Natural killer cell treated with Interleukin-12 subunit alpha and Interleukin-12 subunit beta and Interleukin-15 and Interleukin-18, amount 100 ng/mL, for 72 hours (primary cell): ENCODE measurements at regions not wholly inside any gene's neighbourhood (a gene's known extent, or its start where the extent isn't known, plus 50 kb on each side); places are given as distances from the start of the nearest gene placed in this dataset.
"Not testable (repeated sequence)": the region's sequence is repeated elsewhere in the genome, so short reads cannot be mapped to it uniquely, and the experiment has no call there.

Experiments used
- ATAC-seq, 2 donors: fragments of 150-1000 bp; cut with Tn5 transposase in 1 of 2; sonication (Bioruptor Pico), chemical (Tn5 transposase) in 1 of 2; 2 replicates each; pipeline ENCODE4 v1.10.0; 2021
- DNase-seq: peaks from one replicate; pipeline ENCODE4 v3.0.0; 2022; ENCODE audit warnings: low spot score
- H3K27ac Mint-ChIP-seq, 2 donors: 1 replicate in 1 of 2; 2 replicates in 1 of 2; pipeline ENCODE4 v1.8.0; 2022; ENCODE audit warnings: mixed read lengths in 2 of 2, mild to moderate bottlenecking in 1 of 2, moderate library complexity in 1 of 2
- H3K27me3 Mint-ChIP-seq, 2 donors: 1 replicate in 1 of 2; 2 replicates in 1 of 2; pipeline ENCODE4 v1.8.0; 2022; ENCODE audit warnings: mixed read lengths in 2 of 2
- H3K36me3 Mint-ChIP-seq: one replicate; pipeline ENCODE4 v1.8.0; 2022; ENCODE audit warnings: mixed read lengths
- H3K4me1 Mint-ChIP-seq, 2 donors: 1 replicate in 1 of 2; 2 replicates in 1 of 2; pipeline ENCODE4 v1.8.0; 2022; ENCODE audit warnings: low read depth in 2 of 2, mixed read lengths in 2 of 2, mild to moderate bottlenecking in 1 of 2
- H3K4me3 Mint-ChIP-seq: one replicate; pipeline ENCODE4 v1.8.0; 2022; ENCODE audit warnings: mixed read lengths
- H3K9me3 Mint-ChIP-seq: 2 replicates; pipeline ENCODE4 v1.8.0; 2022; ENCODE audit warnings: mixed read lengths

DNA sequence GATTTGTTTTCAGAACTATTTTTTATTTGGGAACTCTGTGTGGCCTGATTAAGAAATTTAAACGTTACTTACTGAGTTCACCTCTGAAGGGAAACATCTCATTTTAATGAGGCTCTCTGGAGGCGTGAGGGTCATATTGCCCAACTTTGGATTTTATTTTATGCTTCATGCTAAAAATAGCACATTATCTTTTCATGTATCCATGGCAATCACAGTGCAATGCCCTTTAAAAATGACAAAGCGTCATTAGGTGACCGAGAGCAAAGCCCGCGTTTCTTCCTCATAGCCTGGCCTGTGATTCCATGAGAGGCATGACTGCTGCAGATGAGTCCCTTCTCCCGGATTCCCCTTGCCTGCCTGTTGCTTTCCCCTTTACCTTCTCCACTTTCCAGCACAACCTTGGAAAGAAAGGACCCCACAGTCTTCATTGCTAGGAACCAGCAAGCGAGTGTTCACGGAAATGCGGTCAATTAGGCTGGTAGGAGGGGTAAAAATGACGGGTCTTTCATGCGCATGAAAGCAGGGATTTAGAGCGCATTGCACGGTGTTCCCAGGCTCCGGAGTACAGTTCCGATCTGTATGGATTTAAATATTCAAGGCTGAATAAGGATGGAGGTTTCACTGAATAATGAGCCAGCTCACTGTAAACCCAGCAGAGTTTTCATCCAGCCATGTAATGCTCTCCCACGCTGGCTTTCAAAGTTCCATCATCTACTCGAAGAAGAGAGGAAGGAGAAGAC, 98.2 kb upstream of the PITRM1 start:
- no peak for ATAC-seq
- no peaks in the 10 kb centered on the region for H3K36me3 Mint-ChIP-seq
- no peaks in the 10 kb centered on the region for H3K9me3 Mint-ChIP-seq
- peaks cover 19 to 29% of the 10 kb centered on the region in 2 donors for H3K27me3 Mint-ChIP-seq
- no peak overlapping the region for H3K27ac Mint-ChIP-seq
- no peak for DNase-seq
- H3K4me1 Mint-ChIP-seq: no peaks in the 10 kb centered on the region
- H3K4me3 Mint-ChIP-seq: no peak overlapping the region

DNA sequence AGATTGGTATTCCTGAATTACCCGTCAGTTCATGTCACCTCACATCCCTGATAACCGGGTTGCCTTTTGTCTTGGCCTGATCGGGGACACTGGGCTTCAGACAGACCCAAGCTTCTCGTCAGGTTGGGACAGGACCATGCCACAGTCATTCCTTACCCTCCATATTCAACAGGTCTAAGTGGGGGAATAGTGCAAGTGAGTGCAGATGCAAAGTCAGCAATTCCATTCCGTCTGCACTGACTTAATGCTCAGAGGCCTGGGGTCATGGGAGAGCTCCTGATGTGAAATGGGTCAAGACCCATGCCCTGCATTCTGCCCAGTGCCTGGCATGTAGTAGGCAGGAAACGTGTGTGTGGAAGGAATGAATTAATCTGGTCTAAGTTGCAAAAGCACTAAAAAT, 95.4 kb upstream of the PITRM1 start:
- no peaks in the 10 kb centered on the region for H3K9me3 Mint-ChIP-seq

DNA sequence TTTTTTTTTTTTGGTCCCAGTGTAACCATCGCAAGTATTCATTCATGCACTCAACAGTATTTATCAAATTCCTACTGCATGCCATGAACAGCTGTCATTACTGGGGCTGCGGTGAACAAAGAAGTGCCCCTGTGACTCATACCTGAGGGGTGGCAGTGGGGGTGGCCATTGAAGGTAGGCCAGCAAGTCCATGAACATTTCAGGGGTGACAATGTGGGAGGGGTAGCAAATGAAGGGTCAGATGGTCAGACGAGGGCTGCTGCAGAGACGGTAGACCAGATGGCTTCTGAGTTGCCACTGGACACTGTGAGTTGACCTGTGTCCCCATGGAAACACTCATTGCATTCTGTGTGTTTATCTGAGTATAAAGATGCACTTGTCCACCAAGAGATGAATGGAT, 92.5 kb upstream of the PITRM1 start:
- Mint-ChIP-seq H3K4me3 (no peak overlapping the region), H3K4me1 (peaks cover 0 to 3% of the 10 kb centered on the region in 2 donors), H3K27me3 (peaks cover 15 to 41% of the 10 kb centered on the region in 2 donors), H3K36me3 (no peaks in the 10 kb centered on the region), H3K27ac (no peak overlapping the region), H3K9me3 (no peaks in the 10 kb centered on the region)
- DNase-seq: no peak
- no peak for ATAC-seq

More for the DNA sequence above, 95.4 kb upstream of the PITRM1 start:
- Mint-ChIP-seq H3K4me1 (peaks cover 0 to 3% of the 10 kb centered on the region in 2 donors), H3K27ac (no peak overlapping the region), H3K4me3 (no peak overlapping the region), H3K27me3 (peaks cover 25 to 29% of the 10 kb centered on the region in 2 donors), H3K36me3 (no peaks in the 10 kb centered on the region)
- DNase-seq (no peak), ATAC-seq (no peak)

DNA sequence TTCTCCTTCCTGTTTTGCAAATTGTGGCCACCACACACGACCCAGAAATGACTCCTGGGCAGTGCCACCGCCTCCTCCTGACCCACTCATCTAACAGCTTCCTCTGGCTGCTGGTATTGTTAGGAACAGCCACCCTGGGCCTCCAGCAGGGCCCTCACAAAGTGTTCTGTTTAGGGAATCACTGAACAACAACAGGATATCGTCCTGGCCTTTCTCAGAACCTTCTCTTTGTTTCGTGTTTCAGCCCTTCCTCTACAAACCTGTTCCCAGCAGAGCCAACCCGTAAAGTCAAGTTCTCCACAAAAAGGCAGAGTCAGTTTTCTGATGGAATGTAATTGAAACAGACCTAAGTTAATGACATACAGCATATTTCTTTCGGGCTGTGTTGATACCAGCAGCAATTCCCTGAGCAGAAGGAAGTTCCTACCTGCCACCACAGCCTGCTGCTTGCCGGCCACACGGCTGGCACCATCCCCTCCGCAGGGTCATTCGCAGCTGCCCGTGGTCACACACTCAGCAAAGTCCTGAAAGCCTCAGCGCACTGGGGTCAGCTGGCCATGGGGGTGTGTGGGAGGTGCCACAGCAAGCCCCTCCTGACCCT, 91.7 kb upstream of the PITRM1 start:
- no peak overlapping the region for H3K27ac Mint-ChIP-seq

DNA sequence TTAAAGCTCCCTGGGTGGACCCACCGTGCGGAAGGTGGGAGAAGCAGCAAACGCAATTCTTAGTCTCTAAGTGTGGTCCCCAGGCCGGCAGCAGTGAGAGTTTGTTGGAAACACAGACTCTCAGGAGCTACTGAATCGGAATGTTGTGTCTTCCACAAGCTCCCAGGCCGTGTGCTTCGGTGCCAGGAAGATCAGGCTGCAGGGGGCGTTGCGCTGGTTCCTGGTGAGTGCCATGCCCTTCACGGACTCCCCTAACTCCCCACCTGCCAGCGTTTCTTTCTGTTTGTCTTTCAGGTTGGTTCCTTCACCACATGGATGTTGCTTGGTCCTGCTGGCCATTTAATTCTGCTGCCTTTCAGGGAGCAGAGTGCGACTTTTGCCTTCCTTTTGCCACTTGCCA, 91.2 kb upstream of the PITRM1 start:
- no peaks in the 10 kb centered on the region for H3K9me3 Mint-ChIP-seq
- peaks cover 20 to 41% of the 10 kb centered on the region in 2 donors for H3K27me3 Mint-ChIP-seq

More for the DNA sequence above, 91.7 kb upstream of the PITRM1 start:
- Mint-ChIP-seq H3K9me3 (no peaks in the 10 kb centered on the region), H3K4me3 (no peak overlapping the region), H3K36me3 (no peaks in the 10 kb centered on the region), H3K27me3 (peaks cover 18 to 41% of the 10 kb centered on the region in 2 donors), H3K4me1 (peaks cover 0 to 3% of the 10 kb centered on the region in 2 donors)
- DNase-seq: no peak
- ATAC-seq: no peak

DNA sequence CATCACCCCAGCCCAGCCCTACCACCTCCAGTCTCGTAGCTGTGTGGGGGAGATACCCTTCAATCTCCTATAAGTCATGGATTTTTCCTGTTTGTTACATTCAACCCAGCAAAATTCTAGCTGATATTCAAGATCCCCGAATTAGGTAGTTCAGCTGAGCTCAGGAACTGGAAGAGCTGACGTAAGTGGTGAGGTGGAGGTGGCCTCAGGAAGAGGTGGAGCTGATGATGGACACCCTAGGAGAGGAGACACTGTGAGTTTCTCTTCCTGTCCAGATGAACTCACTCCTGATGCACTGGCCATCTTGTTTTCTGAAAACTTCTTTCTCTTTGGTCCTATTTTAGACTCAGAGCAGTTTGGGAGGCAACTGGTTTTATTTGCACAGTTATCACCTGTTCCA, 90.5 kb upstream of the PITRM1 start:
- H3K4me1 Mint-ChIP-seq: peaks cover 0 to 3% of the 10 kb centered on the region in 2 donors
- H3K27me3 Mint-ChIP-seq: peaks cover 20 to 41% of the 10 kb centered on the region in 2 donors
- H3K27ac Mint-ChIP-seq: no peak overlapping the region
- no peaks in the 10 kb centered on the region for H3K36me3 Mint-ChIP-seq
- ATAC-seq (no peak), DNase-seq (no peak)
- no peak overlapping the region for H3K4me3 Mint-ChIP-seq
- H3K9me3 Mint-ChIP-seq: no peaks in the 10 kb centered on the region

More for the DNA sequence above, 91.2 kb upstream of the PITRM1 start:
- H3K36me3 Mint-ChIP-seq: no peaks in the 10 kb centered on the region
- no peak overlapping the region for H3K27ac Mint-ChIP-seq
- ATAC-seq: no peak
- H3K4me1 Mint-ChIP-seq: peaks cover 0 to 3% of the 10 kb centered on the region in 2 donors
- DNase-seq: no peak
- no peak overlapping the region for H3K4me3 Mint-ChIP-seq

DNA sequence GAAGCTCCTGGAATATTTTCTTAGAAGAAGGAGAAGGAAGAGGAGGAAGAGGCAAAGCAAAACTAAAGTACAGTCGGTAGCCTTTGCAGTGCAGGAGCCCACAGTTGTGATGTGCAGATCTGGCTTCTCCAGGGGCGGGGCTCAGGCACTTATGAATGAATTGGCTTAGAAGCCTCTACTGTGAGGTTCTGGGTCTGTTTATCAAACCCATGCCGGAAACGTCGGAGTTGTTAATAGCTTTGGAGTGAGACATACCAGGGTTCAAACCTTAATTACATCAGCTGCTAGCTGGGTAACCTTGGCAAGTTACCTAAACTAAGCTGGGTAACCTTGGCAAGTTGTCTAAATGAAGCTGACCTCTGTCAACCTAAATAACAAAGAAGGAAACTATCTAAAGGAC, 89.3 kb upstream of the PITRM1 start:
- Mint-ChIP-seq H3K4me1 (peaks cover 0 to 3% of the 10 kb centered on the region in 2 donors), H3K27me3 (peaks cover 23 to 41% of the 10 kb centered on the region in 2 donors), H3K27ac (no peak overlapping the region), H3K9me3 (no peaks in the 10 kb centered on the region), H3K4me3 (no peak overlapping the region), H3K36me3 (no peaks in the 10 kb centered on the region)
- DNase-seq (no peak), ATAC-seq (no peak)

DNA sequence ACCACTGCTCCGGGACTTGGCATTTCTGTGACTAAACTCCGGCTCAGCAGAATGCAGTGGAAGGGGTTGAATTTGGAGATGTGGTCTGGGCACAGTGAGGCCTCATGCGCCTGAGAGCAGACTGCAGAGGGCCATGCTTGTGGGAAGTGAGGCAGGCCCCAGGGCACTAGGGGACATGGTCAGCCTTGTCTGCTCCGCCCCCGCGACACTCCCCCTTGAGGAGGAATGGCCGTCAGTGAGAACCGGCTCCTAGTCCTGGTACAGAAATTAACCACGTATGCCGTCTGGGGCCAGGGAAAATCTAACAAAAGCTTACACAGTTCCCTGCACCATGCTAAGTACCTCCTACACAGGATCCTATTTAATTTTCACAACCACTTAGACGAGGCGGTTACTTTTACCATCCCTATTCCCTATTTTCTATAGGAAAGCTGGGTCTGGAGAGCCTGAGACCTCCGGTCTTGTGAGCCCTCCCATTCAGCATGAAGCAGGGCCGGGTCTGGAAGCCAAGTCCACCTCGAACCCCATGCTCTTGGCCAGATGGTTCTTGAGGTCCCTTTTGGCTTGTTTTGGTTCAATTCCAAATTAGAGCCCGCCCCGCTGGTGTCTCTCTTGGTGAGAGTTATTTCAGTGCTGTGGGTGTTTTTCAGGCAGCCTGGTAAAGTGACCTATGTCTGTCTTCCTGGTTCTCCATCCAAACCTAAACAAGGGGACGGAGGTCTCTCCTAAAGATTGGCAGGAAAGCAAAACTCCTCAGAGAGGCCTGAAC, 87.7 kb upstream of the PITRM1 start:
- Mint-ChIP-seq H3K27ac (no peak overlapping the region), H3K27me3 (peaks cover 19 to 37% of the 10 kb centered on the region in 2 donors), H3K9me3 (no peaks in the 10 kb centered on the region), H3K4me1 (peaks cover 0 to 3% of the 10 kb centered on the region in 2 donors), H3K4me3 (no peak overlapping the region), H3K36me3 (no peaks in the 10 kb centered on the region)
- DNase-seq (no peak), ATAC-seq (no peak)

DNA sequence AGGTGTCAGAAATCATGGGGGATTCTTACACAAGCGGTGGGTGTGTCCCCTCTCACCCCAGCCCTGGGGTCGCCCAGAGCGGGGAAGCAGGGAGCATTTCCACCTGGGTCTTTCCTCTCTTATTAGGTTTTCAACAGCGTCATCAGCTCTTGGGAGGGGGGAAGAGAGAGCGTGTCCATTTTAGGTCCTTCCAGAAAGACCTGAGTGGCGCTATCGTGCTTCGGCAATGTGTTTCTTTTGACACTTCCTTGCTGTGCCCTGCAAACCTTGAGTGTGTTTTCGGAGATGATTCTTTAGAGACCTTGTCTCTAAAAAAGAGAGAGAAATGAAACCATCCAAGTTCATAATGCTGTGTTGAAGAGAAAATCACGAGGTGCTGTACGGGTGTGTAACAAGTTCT, 86.9 kb upstream of the PITRM1 start:
- ATAC-seq (peak in 1 of 2 donors; percentile 43), DNase-seq (no peak)
- Mint-ChIP-seq H3K4me3 (no peak overlapping the region), H3K4me1 (peaks cover 0 to 3% of the 10 kb centered on the region in 2 donors), H3K27ac (no peak overlapping the region), H3K27me3 (peaks cover 18 to 37% of the 10 kb centered on the region in 2 donors), H3K36me3 (no peaks in the 10 kb centered on the region), H3K9me3 (no peaks in the 10 kb centered on the region)

DNA sequence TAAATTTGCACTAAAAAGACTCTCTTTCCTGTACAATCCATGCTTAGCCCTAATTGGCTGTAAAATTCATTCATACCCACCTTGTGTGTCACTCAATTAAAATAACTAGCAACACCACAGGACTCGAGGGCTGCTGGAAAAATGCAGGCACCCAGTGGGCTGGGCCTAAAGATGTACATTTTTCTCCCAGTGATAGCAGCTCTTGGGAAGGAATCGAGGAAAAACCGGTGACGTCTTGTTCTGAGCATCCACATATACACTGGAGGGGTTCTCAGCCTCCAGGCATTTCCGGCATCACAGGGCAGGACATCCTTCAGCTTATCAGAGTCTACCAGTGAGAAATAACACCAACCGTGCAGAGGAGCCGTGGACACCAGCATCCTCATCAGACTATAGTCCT, 85.8 kb upstream of the PITRM1 start:
- H3K4me3 Mint-ChIP-seq: no peak overlapping the region
- no peaks in the 10 kb centered on the region for H3K36me3 Mint-ChIP-seq
- ATAC-seq (no peak), DNase-seq (no peak)
- no peaks in the 10 kb centered on the region for H3K9me3 Mint-ChIP-seq
- no peak overlapping the region for H3K27ac Mint-ChIP-seq
- peaks cover 23 to 41% of the 10 kb centered on the region in 2 donors for H3K27me3 Mint-ChIP-seq
- H3K4me1 Mint-ChIP-seq: no peaks in the 10 kb centered on the region

DNA sequence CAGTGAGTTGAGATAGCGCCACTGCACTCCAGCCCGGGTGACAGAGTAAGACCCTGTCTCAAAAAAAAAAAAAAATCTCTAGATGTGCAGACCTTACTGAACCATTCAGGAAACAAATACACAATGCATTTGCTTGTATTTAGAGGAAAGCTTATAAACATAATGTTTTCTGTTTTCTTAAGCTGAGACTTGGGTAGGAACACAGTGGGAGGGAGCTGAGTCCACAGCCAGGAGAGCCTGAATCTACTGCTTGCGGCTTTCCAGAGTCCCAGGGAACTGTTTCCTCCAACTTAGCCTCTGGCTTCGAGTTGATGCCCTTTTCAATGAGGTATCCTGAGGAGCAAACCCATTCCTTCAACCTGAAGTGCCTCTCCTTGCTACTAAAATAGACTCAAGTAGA, 83.0 kb upstream of the PITRM1 start:
- Mint-ChIP-seq H3K27ac (no peak overlapping the region), H3K27me3 (peaks cover 36 to 38% of the 10 kb centered on the region in 2 donors), H3K9me3 (no peaks in the 10 kb centered on the region), H3K4me1 (no peaks in the 10 kb centered on the region), H3K36me3 (no peaks in the 10 kb centered on the region), H3K4me3 (no peak overlapping the region)
- ATAC-seq (no peak), DNase-seq (no peak)

DNA sequence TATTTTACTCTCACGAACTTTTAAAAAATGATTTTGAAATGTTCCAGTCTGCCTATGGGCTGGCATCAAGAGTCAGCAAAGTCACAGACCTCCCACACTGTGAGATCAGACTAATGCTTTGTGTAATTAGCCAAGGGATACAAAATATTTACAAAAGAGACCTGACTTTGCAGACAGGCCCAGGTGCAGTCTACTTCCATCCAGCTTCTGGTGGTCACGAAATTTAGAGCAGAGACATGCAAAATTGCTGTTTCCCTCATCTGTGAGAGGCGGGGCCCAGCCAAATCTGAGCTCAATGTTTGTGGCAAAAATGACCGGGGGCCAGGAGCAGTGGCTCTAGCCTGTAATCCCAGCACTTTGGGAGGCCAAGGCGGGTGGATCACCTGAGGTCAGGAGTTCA, 82.5 kb upstream of the PITRM1 start:
- Mint-ChIP-seq H3K27ac (no peak overlapping the region), H3K27me3 (peaks cover 36 to 38% of the 10 kb centered on the region in 2 donors), H3K9me3 (no peaks in the 10 kb centered on the region), H3K4me3 (no peak overlapping the region), H3K36me3 (no peaks in the 10 kb centered on the region), H3K4me1 (no peaks in the 10 kb centered on the region)
- ATAC-seq: no peak
- no peak for DNase-seq

DNA sequence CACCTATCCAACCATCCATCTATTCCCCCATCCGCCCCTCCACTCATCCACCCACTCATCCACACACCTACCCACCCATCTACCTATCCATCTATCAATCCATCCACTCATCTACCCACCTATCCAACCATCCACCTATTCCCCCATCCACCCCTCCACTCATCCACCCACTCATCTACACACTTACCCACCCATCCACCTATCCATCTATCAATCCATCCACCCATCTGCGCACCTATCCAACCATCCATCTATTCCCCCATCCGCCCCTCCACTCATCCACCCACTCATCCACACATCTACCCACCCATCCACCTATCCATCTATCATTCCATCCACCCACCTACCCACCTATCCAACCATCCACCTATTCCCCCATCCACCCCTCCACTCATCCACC, 81.4 kb upstream of the PITRM1 start:
- H3K27me3 Mint-ChIP-seq: peaks cover 33 to 40% of the 10 kb centered on the region in 2 donors
- not testable (repeated sequence) for DNase-seq, H3K4me1 Mint-ChIP-seq, ATAC-seq, H3K4me3 Mint-ChIP-seq, H3K27ac Mint-ChIP-seq, H3K9me3 Mint-ChIP-seq, H3K36me3 Mint-ChIP-seq

DNA sequence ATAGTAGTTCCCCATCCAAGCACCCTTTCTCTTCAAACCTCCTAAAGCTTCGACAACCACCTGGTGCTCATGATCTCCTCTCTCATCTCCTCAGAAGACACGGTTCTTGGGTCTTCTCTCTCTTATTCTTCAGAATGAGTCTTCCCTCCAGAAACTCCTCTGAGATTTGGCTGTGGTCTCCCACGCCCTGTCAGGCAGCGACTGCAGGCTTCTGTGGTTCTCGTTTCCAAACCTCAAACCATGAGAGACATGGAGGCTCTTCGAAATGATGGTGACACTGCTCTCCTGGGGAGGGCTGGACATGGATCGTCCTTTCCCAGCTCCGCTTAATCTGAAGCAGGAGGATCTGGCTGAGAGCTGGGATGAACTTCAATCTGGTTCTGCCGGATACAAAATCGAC, 78.6 kb upstream of the PITRM1 start:
- H3K27ac Mint-ChIP-seq: no peak overlapping the region
- no peaks in the 10 kb centered on the region for H3K36me3 Mint-ChIP-seq
- H3K9me3 Mint-ChIP-seq: no peaks in the 10 kb centered on the region
- H3K4me3 Mint-ChIP-seq: no peak overlapping the region
- peaks cover 33 to 45% of the 10 kb centered on the region in 2 donors for H3K27me3 Mint-ChIP-seq
- H3K4me1 Mint-ChIP-seq: no peaks in the 10 kb centered on the region
- ATAC-seq: no peak
- no peak for DNase-seq
